OCI-LY1 (cell line): ENCODE measurements at regions not wholly inside any gene's neighbourhood (a gene's known extent, or its start where the extent isn't known, plus 50 kb on each side); places are given as distances from the start of the nearest gene placed in this dataset.

Experiments used
- H2AFZ ChIP-seq: fragments of 200-600 bp; sonication (generic), shearing (Covaris generic); 2 replicates; pipeline ENCODE4 v1.6.0; 2014; ENCODE audit warnings: antibody characterized with exemption, mild to moderate bottlenecking, low read length
- H3F3A ChIP-seq: fragments of 200-600 bp; sonication (generic), shearing (Covaris generic); 2 replicates; pipeline ENCODE4 v1.6.0; 2014; ENCODE audit warnings: mild to moderate bottlenecking, antibody characterized with exemption, low read length, moderate library complexity; ENCODE audit not compliant: insufficient read depth
- H3K27ac ChIP-seq: fragments of 200-600 bp; sonication (generic); 2 replicates; pipeline ENCODE4 v1.5.1; 2014; ENCODE audit warnings: low read length, mixed run types, mild to moderate bottlenecking, low read depth; ENCODE audit not compliant: poor library complexity, severe bottlenecking
- H3K27me3 ChIP-seq: fragments of 200-600 bp; sonication (generic); 2 replicates; pipeline ENCODE4 v1.6.0; 2014; ENCODE audit warnings: antibody characterized with exemption, mild to moderate bottlenecking, low read length, moderate library complexity; ENCODE audit not compliant: insufficient read depth
- H3K36me3 ChIP-seq: fragments of 200-600 bp; sonication (generic); 2 replicates; pipeline ENCODE4 v1.6.1; 2014; ENCODE audit warnings: mild to moderate bottlenecking, antibody characterized with exemption, low read length, moderate library complexity, mixed read lengths; ENCODE audit not compliant: insufficient read depth
- H3K4me1 ChIP-seq: fragments of 200-600 bp; sonication (generic); 2 replicates; pipeline ENCODE4 v1.5.1; 2014; ENCODE audit warnings: mild to moderate bottlenecking, low read length, moderate library complexity; ENCODE audit not compliant: insufficient read depth, severe bottlenecking
- H3K4me2 ChIP-seq: fragments of 200-600 bp; sonication (generic), shearing (Covaris generic); 2 replicates; pipeline ENCODE4 v1.6.1; 2014; ENCODE audit warnings: low read length
- H3K4me3 ChIP-seq: fragments of 200-600 bp; sonication (generic); 2 replicates; pipeline ENCODE4 v1.5.1; 2014; ENCODE audit warnings: low read length, low read depth, mild to moderate bottlenecking, mixed read lengths; ENCODE audit not compliant: poor library complexity, severe bottlenecking
- H3K79me2 ChIP-seq: fragments of 200-600 bp; shearing (Covaris generic); 2 replicates; pipeline ENCODE4 v1.6.1; 2016; ENCODE audit warnings: mixed run types, low read length, mixed read lengths; ENCODE audit not compliant: insufficient read depth
- H3K9ac ChIP-seq: fragments of 200-600 bp; sonication (generic), shearing (Covaris generic); 2 replicates; pipeline ENCODE4 v1.6.1; 2014; ENCODE audit warnings: mild to moderate bottlenecking, low read length, mixed read lengths
- H3K9me2 ChIP-seq: fragments of 200-600 bp; sonication (generic), shearing (Covaris generic); 2 replicates; pipeline ENCODE4 v1.6.1; 2014; ENCODE audit warnings: low read depth, mild to moderate bottlenecking, low read length, mixed read lengths
- H3K9me3 ChIP-seq: fragments of 200-600 bp; shearing (Covaris generic); 2 replicates; pipeline ENCODE4 v1.6.1; 2014; ENCODE audit warnings: low read length, mixed read lengths
- H4K20me1 ChIP-seq: fragments of 200-600 bp; sonication (generic), shearing (Covaris generic); 2 replicates; pipeline ENCODE4 v1.6.0; 2016; ENCODE audit warnings: mild to moderate bottlenecking, low read length; ENCODE audit not compliant: insufficient read depth
- CTCF ChIP-seq: fragments of 200-600 bp; sonication (generic), shearing (Covaris generic); IDR thresholded peaks from 2 replicates; pipeline ENCODE4 v1.5.1; 2017; ENCODE audit warnings: mild to moderate bottlenecking, antibody characterized with exemption, low read length, moderate library complexity, mixed read lengths
- EZH2 ChIP-seq: fragments of 200-600 bp; sonication (generic), shearing (Covaris generic); IDR thresholded peaks from 2 replicates; pipeline ENCODE4 v1.8.0; 2017; ENCODE audit warnings: borderline replicate concordance, mixed run types, mild to moderate bottlenecking, antibody characterized with exemption, low read length, moderate library complexity, mixed read lengths

- H3K79me2 ChIP-seq = no peaks in the 10 kb centered on the region
- H3K36me3 ChIP-seq = no peaks in the 10 kb centered on the region
- TF ChIP-seq CTCF = no peak
- TF ChIP-seq EZH2 = no peak
- H3K9me3 ChIP-seq = no peaks in the 10 kb centered on the region
- peak overlapping the region; percentile 52 for H3K4me2 ChIP-seq
- H2AFZ ChIP-seq = no peak overlapping the region
- H3K27me3 ChIP-seq = peaks cover 13% of the 10 kb centered on the region
- H4K20me1 ChIP-seq = no peaks in the 10 kb centered on the region
- H3F3A ChIP-seq = no peaks in the 10 kb centered on the region
- no peak overlapping the region for H3K4me3 ChIP-seq
- H3K27ac ChIP-seq = no peak overlapping the region
- H3K9me2 ChIP-seq = no peaks in the 10 kb centered on the region
- no peak overlapping the region for H3K9ac ChIP-seq
- H3K4me1 ChIP-seq = peaks cover 12% of the 10 kb centered on the region
Measured at GRCh38 chr16:85326794-85327181, 214.5 kb upstream of the CIBAR2 start.

- peaks cover 11% of the 10 kb centered on the region for H3K27me3 ChIP-seq
- H3K79me2 ChIP-seq = no peaks in the 10 kb centered on the region
- H3K9me2 ChIP-seq = no peaks in the 10 kb centered on the region
- peaks cover 12% of the 10 kb centered on the region for H3K4me1 ChIP-seq
- no peak overlapping the region for H2AFZ ChIP-seq
- H3F3A ChIP-seq = no peaks in the 10 kb centered on the region
- H3K9me3 ChIP-seq = no peaks in the 10 kb centered on the region
- H3K4me2 ChIP-seq = no peak overlapping the region
- no peaks in the 10 kb centered on the region for H4K20me1 ChIP-seq
- H3K36me3 ChIP-seq = no peaks in the 10 kb centered on the region
- no peak overlapping the region for H3K9ac ChIP-seq
- TF ChIP-seq EZH2 = no peak
- no peak for TF ChIP-seq CTCF
- no peak overlapping the region for H3K4me3 ChIP-seq
- no peak overlapping the region for H3K27ac ChIP-seq
Measured at GRCh38 chr16:85327731-85328675, 215.7 kb upstream of the CIBAR2 start.

- Histone ChIP-seq H3K79me2 (no peaks in the 10 kb centered on the region), H3K4me1 (peaks cover 12% of the 10 kb centered on the region), H3F3A (no peaks in the 10 kb centered on the region), H4K20me1 (no peaks in the 10 kb centered on the region), H3K9ac (no peak overlapping the region), H3K27ac (no peak overlapping the region), H3K4me2 (no peak overlapping the region), H3K9me2 (no peaks in the 10 kb centered on the region), H2AFZ (no peak overlapping the region), H3K27me3 (peaks cover 7% of the 10 kb centered on the region), H3K4me3 (no peak overlapping the region), H3K36me3 (no peaks in the 10 kb centered on the region), H3K9me3 (no peaks in the 10 kb centered on the region)
- TF ChIP-seq EZH2 (no peak), CTCF (no peak)
Measured at GRCh38 chr16:85328676-85329058, 216.4 kb upstream of the CIBAR2 start.
